ENCODE measurements at regions not wholly inside any gene's neighbourhood (a gene's known extent, or its start where the extent isn't known, plus 50 kb on each side); places are given as distances from the start of the nearest gene placed in this dataset.

DNA sequence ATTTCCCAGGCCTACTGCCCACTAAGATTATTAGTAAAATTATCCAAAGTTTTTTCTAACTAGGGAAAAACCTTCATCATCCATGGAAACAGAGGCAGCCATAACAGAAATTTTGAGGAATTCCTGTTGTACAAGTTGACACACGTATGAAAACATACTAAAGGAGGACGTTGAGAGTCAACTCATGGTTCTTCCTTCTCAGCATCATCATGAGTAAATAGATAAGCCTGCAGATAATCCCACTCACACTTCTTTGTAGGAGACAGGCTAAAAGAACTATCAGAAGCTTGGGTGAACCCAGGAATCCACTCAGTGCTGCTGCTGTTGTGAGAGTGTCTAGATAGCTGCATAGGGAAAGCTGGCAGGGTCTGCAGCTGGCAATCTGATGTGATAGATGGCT, 694.8 kb upstream of the NR2F2 start:
- ATAC-seq, result no peak
- peaks cover 12% of the 10 kb centered on the region for H3K9me3 Mint-ChIP-seq
- H3K36me3 Mint-ChIP-seq, result no peaks in the 10 kb centered on the region
- CTCF ChIA-PET, result no interaction called here
- H3K27me3 Mint-ChIP-seq (ENCODE audit: low read depth), result no peaks in the 10 kb centered on the region
- H3K4me1 Mint-ChIP-seq, result no peaks in the 10 kb centered on the region
- TF ChIP-seq FOXP1 (CRISPR knock-in tag; IDR thresholded peaks at IDR 0.05; ENCODE audit: borderline replicate concordance), result no peak
- no peak for TF ChIP-seq ATF3 (CRISPR knock-in tag; conservative IDR thresholded peaks at IDR 0.05)
- TF ChIP-seq, protein P1, sequence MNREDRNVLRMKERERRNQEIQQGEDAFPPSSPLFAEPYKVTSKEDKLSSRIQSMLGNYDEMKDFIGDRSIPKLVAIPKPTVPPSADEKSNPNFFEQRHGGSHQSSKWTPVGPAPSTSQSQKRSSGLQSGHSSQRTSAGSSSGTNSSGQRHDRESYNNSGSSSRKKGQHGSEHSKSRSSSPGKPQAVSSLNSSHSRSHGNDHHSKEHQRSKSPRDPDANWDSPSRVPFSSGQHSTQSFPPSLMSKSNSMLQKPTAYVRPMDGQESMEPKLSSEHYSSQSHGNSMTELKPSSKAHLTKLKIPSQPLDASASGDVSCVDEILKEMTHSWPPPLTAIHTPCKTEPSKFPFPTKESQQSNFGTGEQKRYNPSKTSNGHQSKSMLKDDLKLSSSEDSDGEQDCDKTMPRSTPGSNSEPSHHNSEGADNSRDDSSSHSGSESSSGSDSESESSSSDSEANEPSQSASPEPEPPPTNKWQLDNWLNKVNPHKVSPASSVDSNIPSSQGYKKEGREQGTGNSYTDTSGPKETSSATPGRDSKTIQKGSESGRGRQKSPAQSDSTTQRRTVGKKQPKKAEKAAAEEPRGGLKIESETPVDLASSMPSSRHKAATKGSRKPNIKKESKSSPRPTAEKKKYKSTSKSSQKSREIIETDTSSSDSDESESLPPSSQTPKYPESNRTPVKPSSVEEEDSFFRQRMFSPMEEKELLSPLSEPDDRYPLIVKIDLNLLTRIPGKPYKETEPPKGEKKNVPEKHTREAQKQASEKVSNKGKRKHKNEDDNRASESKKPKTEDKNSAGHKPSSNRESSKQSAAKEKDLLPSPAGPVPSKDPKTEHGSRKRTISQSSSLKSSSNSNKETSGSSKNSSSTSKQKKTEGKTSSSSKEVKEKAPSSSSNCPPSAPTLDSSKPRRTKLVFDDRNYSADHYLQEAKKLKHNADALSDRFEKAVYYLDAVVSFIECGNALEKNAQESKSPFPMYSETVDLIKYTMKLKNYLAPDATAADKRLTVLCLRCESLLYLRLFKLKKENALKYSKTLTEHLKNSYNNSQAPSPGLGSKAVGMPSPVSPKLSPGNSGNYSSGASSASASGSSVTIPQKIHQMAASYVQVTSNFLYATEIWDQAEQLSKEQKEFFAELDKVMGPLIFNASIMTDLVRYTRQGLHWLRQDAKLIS (CRISPR knock-in tag; IDR thresholded peaks at IDR 0.05; ENCODE audit: borderline replicate concordance), result no peak
- TF ChIP-seq NR2C2 (CRISPR knock-in tag; IDR thresholded peaks at IDR 0.05), result no peak
- no peak for TF ChIP-seq NFATC4 (CRISPR knock-in tag; IDR thresholded peaks at IDR 0.05)
- no peak for TF ChIP-seq SMAD4 (CRISPR knock-in tag; IDR thresholded peaks at IDR 0.05)
- no peak for TF ChIP-seq ZNF396 (CRISPR knock-in tag; IDR thresholded peaks at IDR 0.05; ENCODE audit: borderline replicate concordance)
- TF ChIP-seq ESRRA (CRISPR knock-in tag; IDR thresholded peaks at IDR 0.05; ENCODE audit: borderline replicate concordance), result no peak
- TF ChIP-seq KAT7 (CRISPR knock-in tag; IDR thresholded peaks at IDR 0.05; ENCODE audit: borderline replicate concordance), result no peak
- TF ChIP-seq MAX (CRISPR knock-in tag; IDR thresholded peaks at IDR 0.05), result no peak
- no peak for TF ChIP-seq TEAD1 (CRISPR knock-in tag; IDR thresholded peaks at IDR 0.05)
- TF ChIP-seq, protein P2, sequence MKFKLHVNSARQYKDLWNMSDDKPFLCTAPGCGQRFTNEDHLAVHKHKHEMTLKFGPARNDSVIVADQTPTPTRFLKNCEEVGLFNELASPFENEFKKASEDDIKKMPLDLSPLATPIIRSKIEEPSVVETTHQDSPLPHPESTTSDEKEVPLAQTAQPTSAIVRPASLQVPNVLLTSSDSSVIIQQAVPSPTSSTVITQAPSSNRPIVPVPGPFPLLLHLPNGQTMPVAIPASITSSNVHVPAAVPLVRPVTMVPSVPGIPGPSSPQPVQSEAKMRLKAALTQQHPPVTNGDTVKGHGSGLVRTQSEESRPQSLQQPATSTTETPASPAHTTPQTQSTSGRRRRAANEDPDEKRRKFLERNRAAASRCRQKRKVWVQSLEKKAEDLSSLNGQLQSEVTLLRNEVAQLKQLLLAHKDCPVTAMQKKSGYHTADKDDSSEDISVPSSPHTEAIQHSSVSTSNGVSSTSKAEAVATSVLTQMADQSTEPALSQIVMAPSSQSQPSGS (CRISPR knock-in tag; IDR thresholded peaks at IDR 0.05; ENCODE audit: borderline replicate concordance, low read depth), result no peak
- TF ChIP-seq ZBTB43 (CRISPR knock-in tag; IDR thresholded peaks at IDR 0.05), result no peak
- no peak for TF ChIP-seq ZNF317 (CRISPR knock-in tag; IDR thresholded peaks at IDR 0.05; ENCODE audit: borderline replicate concordance, low read depth)
- TF ChIP-seq SOX15 (CRISPR knock-in tag; IDR thresholded peaks at IDR 0.05), result no peak
- no peak for TF ChIP-seq GTF2I (CRISPR knock-in tag; conservative IDR thresholded peaks at IDR 0.05)
- TF ChIP-seq, protein P3, sequence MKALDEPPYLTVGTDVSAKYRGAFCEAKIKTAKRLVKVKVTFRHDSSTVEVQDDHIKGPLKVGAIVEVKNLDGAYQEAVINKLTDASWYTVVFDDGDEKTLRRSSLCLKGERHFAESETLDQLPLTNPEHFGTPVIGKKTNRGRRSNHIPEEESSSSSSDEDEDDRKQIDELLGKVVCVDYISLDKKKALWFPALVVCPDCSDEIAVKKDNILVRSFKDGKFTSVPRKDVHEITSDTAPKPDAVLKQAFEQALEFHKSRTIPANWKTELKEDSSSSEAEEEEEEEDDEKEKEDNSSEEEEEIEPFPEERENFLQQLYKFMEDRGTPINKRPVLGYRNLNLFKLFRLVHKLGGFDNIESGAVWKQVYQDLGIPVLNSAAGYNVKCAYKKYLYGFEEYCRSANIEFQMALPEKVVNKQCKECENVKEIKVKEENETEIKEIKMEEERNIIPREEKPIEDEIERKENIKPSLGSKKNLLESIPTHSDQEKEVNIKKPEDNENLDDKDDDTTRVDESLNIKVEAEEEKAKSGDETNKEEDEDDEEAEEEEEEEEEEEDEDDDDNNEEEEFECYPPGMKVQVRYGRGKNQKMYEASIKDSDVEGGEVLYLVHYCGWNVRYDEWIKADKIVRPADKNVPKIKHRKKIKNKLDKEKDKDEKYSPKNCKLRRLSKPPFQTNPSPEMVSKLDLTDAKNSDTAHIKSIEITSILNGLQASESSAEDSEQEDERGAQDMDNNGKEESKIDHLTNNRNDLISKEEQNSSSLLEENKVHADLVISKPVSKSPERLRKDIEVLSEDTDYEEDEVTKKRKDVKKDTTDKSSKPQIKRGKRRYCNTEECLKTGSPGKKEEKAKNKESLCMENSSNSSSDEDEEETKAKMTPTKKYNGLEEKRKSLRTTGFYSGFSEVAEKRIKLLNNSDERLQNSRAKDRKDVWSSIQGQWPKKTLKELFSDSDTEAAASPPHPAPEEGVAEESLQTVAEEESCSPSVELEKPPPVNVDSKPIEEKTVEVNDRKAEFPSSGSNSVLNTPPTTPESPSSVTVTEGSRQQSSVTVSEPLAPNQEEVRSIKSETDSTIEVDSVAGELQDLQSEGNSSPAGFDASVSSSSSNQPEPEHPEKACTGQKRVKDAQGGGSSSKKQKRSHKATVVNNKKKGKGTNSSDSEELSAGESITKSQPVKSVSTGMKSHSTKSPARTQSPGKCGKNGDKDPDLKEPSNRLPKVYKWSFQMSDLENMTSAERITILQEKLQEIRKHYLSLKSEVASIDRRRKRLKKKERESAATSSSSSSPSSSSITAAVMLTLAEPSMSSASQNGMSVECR (CRISPR knock-in tag; IDR thresholded peaks at IDR 0.05; ENCODE audit: borderline replicate concordance), result no peak
- no peak for TF ChIP-seq ELF4 (CRISPR knock-in tag; IDR thresholded peaks at IDR 0.05; ENCODE audit: low read depth)
- TF ChIP-seq, protein P4, sequence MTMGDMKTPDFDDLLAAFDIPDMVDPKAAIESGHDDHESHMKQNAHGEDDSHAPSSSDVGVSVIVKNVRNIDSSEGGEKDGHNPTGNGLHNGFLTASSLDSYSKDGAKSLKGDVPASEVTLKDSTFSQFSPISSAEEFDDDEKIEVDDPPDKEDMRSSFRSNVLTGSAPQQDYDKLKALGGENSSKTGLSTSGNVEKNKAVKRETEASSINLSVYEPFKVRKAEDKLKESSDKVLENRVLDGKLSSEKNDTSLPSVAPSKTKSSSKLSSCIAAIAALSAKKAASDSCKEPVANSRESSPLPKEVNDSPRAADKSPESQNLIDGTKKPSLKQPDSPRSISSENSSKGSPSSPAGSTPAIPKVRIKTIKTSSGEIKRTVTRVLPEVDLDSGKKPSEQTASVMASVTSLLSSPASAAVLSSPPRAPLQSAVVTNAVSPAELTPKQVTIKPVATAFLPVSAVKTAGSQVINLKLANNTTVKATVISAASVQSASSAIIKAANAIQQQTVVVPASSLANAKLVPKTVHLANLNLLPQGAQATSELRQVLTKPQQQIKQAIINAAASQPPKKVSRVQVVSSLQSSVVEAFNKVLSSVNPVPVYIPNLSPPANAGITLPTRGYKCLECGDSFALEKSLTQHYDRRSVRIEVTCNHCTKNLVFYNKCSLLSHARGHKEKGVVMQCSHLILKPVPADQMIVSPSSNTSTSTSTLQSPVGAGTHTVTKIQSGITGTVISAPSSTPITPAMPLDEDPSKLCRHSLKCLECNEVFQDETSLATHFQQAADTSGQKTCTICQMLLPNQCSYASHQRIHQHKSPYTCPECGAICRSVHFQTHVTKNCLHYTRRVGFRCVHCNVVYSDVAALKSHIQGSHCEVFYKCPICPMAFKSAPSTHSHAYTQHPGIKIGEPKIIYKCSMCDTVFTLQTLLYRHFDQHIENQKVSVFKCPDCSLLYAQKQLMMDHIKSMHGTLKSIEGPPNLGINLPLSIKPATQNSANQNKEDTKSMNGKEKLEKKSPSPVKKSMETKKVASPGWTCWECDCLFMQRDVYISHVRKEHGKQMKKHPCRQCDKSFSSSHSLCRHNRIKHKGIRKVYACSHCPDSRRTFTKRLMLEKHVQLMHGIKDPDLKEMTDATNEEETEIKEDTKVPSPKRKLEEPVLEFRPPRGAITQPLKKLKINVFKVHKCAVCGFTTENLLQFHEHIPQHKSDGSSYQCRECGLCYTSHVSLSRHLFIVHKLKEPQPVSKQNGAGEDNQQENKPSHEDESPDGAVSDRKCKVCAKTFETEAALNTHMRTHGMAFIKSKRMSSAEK (CRISPR knock-in tag; IDR thresholded peaks at IDR 0.05; ENCODE audit: borderline replicate concordance), result no peak
- POLR2A ChIA-PET, result no interaction called here
- DNase-seq (ENCODE audit: low spot score), result no peak
- H3K4me3 Mint-ChIP-seq, result no peak overlapping the region
- no peak overlapping the region for H3K27ac Mint-ChIP-seq
